Activated CD4-positive, CD25-positive, alpha-beta regulatory T cell treated with anti-CD3 and anti-CD28 coated beads, Interleukin-2, amount 50 U/mL, for 16 hours (primary cell): ENCODE measurements at regions not wholly inside any gene's neighbourhood (a gene's known extent, or its start where the extent isn't known, plus 50 kb on each side); places are given as distances from the start of the nearest gene placed in this dataset.
"Not testable (repeated sequence)": the region's sequence is repeated elsewhere in the genome, so short reads cannot be mapped to it uniquely, and the experiment has no call there.

Source experiments
- DNase-seq: peaks from one replicate; pipeline ENCODE4 v3.0.0-alpha.2; 2020; ENCODE audit warnings: low read depth, low spot score

DNA sequence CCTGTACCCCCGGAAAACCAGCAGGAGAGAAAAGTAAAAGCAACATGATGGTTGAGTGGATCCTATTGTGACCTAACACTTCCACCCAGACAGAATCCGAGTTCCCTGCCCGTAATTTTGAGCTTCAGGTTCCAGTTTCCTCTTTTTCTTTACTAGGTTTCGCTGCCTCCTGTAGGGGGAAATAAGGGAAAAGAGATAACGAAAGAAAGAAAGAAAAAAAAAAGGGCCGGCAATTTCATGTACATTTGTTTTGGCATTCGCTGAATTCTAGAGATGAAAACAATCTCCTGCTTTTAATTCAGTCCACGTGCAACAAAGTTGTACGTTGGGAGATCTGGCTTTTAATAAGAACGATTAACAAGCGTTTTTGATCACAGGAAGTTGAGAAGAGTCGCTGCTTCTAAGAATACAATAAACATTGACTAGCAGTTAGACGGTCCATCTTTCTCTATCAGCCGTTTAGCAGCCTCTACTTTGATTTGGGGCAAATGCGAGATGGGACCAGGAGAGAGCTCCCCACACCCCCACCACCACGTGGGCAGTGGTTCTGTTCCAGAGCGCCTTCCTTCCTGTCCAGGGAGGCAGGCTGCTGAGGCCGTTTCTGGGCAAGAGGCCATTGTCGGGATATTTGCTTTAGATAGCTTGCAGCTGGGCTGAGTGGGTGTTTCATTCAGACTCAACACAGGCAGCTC is 155.9 kb upstream of the RUNX1 start:
- DNase-seq: no peak

DNA sequence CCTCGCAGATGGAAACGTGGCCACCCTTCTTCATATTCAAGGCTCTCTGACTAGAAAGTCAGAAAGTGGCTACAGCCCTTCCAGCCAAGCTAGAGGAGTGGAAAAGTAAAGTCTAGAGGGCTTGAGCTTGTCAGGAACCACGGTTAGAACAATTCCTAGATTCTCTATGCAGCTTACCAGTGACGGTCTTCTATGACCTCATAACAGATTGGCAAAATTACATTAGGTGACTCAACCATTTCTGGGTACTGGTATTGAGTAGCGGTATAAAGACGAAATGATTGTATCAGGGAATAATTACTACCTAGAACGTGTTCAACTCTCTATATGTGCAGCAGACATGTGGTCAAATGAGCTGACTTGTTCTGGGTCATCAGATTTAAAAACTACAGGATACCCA is 155.0 kb upstream of the RUNX1 start:
- DNase-seq: no peak

DNA sequence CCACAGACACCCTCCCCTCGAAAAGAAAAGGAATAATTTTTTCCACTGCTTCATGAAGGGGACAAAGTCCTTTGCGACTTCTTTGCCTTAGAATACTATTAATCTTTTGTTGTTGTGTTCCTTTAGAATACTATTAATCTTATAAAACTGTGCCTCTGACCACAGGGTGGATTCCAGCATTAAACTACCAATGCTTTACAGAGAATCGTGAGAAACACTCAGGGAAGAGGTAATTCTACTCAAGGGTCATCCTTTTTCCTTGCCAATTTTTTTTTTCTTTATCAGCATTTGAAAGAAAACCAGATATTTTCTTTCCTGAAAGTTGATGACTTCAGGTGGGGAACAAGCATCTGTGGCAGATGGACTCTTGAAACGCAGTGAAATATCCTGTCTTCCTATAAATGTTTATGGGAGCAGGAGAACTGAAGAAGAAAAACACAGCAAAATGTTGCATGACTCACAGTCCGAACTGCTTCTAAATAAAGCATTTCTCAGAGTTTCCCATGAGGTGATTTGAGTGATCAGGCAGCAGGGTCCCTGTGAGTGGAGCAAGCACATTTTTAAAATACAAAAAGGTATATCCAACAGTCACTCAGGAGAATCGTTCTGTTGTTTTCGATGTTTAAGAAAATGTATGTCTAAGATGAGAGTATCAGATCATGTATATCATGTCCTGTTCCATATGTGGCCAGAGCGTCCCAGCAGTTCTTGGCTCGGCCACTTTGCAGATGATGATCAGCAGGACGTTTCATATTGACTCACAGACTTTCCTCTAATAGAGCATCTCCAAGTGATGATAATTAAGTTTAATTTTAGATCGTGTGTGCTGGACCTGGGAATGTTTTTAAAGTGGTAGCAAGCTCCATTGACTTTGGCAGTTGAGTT is 154.2 kb upstream of the RUNX1 start:
- DNase-seq: no peak

DNA sequence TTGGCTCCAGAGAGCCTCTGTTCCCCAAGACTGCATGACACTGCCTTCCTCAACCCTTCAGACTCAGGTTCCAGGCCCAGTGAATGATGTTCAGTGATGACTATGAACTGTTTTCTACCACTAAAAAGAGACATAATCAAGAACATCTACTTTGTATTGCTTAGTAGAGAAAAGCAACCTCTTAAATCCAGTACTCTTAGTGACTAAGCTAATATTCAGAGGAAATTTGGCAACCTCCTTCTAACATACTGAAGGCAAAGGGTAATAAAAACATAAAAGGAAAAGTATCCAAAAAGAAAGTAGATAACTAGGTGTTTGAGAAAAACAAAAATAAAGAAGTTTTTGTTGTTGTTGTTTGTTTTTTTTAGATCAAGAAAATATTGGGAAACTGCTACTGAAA is 153.3 kb upstream of the RUNX1 start:
- DNase-seq: no peak

DNA sequence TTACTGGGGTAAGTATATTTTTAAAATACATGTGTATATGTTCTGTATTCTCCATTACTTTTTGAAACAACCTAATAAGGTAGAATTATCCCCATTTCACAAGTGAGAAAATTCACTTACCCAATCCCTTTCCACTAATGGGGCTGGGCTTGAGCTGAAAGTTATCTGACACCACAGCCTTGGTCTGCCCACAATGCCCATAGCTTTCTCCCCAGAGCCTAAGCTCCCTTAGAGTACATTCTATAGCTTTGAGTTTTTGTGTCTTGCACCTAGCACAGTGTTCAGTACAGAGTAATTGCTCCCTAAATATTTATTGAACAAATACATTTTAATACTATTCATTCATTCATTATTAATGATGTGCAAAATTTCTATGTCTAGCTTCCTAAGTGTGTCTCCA is 152.7 kb upstream of the RUNX1 start:
- no peak for DNase-seq

DNA sequence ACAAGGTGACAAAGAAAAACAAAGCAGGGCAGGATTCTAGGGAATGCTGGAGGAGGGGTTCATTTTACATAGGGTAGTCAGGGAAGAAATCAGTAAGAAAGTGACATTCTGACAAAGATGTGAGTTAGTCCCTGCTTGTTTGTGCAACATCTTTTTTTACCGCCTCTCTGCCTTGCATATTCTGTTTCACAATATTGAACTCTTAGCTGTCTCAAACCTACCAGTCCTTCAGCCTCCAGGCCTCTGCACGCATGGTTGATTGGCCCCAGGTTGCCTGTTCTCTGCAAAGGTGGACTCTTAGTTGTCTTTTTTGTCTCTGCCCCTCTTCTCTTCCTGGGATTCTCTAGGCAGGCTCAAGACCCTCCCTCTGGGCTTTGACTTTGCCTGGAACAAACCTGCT is 152.2 kb upstream of the RUNX1 start:
- DNase-seq: no peak

DNA sequence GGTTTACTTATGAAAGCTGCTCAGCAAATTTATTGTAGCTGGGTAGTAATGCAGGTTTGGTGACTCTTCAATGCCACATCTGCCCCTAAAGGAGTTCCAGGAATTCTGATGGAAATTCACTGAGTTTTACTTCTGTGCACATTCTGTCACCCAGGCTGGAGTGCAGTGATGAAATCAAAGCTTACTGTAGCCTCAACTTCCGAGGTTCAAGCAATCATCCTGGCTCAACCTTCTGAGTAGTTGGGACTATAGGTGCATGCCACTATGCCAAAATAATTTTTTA is 150.6 kb upstream of the RUNX1 start:
- DNase-seq: no peak

DNA sequence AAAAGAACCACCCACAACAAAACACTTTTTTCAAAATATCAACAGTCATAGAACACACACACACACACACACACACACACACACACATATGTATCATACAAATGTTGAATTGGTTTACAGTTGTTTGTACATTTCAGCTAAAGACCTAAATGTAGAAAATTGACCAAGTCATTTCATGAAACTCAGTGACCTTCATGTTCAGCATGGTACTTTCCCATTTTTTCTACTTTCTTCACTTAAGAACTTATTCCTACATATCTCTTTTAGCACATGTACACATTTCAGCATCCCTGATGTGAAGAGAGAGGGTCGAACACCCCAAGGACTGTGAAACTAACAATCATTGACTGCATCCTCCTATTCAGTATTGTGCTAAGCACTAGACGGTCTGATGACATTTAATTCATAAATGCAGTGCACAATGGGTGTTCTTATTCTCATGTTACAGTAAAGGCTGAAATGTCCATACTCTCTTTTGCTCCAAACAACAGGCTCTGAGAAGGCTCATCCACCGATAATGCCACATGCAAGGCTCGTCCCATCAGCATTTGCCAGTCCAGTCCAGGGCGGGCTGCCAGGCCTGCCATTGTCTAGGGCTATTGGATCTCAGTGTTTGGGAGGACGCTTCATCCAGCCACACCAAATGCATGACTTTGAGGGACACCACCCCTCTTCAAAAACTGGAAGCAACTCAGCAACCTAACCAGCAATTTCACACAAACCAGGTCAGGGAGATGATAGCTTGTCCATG is 150.1 kb upstream of the RUNX1 start:
- no peak for DNase-seq

DNA sequence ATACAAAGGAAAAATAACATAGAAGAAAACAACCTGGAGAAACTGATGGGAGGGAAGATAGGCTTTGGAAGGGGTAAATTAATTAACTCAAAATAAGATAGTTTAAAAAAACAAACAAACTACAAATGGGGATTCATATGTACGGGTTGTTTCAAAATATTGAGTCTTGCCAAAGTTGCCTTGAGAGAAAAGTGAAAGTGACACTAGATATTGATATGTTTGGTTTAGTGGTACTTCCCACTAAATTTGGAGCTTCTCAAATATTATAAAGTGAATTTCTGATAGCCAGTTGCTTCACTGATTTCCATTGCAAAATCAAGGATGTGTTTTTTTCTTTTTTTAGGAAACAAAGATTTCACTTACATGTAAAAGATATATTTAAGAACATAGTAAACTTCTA is 149.5 kb upstream of the RUNX1 start:
- DNase-seq: no peak

DNA sequence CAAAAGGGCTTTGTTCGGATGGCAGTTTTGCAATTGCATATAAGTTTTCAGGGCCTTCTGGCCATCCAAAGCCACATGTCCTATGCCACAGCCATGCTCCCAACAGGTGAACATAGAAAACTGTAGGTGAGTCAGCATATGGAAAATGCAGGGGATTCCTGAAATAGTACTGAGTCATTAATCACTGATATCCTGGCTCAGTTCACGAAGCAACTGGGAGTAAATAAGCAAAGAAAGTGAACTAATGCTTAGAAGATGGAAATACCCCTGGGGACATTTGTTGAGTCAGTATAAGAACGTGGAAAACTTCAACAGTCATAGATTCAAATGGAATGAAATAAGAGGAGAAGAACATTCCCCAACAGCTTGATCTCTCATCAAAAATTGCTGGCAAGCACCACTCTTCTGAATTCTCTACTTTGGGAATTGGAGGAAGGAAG is 148.9 kb upstream of the RUNX1 start:
- no peak for DNase-seq

DNA sequence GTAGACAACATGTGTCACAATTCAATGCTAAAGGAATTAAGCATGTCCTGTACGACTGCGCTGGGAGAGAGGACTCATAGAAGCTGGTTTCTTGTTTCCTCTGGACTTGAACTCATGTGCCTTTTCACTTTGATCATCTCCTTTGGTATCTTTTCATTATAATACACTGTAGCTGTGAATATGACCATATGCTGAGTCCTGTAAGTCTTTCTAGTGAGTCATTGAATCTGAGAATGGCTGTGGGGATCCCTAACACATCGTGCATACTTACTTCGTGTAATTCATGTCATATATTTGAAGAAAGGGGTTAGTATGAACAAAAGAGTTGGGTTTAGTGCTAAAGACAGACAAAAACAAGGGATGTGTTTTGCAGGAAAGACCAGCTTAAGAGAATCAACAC is 148.1 kb upstream of the RUNX1 start:
- no peak for DNase-seq

DNA sequence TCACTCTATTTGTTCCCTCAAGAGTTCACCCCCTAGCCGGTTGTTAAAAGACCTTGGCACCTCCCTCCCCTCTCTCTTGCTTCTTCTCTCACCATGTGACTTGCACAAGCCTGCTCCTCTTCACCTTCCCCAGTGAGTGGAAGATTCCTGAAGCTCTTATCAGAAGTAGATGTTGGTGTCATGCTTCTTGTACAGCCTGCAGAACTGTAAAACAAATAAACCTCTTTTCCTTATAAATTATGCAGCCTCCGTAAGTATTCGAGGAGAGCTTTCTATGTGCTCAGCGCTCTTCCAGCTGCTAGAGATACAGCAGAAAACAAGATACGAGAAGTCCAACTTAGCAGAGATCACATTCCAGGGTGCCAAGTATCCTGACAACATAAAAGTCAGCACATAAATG is 147.0 kb upstream of the RUNX1 start:
- DNase-seq: no peak

DNA sequence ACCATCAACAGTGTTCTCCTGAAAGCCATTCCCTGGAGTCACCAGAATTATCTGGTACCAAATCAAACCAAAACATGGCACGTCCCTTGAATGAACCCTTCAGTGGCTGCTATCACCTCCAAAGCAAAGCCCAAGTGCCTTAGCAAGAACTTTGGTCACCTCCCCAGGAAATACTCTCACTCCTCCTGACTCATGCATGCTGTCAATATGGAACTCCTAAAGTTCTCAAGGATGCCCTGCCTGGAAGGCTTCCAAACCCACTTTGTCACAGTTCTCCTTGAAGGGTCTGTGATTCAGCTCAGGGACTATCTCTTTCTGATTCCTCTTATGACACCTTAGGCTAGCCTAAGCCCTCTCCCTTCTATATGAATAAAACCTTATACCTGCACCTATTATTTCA is 146.1 kb upstream of the RUNX1 start:
- no peak for DNase-seq

DNA sequence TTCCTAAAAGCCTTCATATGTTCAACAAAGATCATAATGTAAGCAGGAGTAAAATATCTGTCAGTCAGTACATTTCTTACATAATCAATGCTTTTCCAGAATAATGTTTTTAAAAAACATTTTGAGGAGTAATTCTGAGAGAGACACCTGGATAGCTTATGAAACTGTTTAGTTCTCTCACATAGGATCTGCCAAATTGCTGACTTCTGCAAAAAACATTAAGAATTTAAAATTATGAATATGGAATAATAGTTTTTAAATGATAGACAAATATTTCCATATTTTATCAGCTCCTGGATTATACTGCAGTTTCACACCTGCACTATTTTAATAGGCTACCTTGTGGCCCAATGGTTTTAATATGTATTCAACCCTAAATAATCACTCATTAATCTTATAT is 142.7 kb upstream of the RUNX1 start:
- no peak for DNase-seq

DNA sequence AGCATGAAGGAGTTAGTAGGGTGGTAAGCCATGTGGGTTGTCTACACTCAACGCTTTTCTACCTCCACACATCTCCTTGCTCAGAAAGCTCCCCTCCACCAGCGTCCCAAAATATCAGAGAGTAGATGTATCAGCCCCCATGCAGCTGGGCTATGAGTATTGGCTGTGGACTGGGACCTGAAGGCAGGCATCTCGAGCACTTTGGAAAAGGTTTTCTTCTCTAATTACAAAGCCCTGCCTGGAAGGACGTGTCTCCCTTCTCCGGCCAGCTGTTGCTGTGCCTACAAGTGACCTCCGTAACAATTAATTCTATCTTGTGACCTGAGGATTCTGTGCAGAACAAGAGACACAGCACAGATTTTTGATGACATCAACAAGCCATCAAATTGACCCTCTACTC is 142.0 kb upstream of the RUNX1 start:
- no peak for DNase-seq

DNA sequence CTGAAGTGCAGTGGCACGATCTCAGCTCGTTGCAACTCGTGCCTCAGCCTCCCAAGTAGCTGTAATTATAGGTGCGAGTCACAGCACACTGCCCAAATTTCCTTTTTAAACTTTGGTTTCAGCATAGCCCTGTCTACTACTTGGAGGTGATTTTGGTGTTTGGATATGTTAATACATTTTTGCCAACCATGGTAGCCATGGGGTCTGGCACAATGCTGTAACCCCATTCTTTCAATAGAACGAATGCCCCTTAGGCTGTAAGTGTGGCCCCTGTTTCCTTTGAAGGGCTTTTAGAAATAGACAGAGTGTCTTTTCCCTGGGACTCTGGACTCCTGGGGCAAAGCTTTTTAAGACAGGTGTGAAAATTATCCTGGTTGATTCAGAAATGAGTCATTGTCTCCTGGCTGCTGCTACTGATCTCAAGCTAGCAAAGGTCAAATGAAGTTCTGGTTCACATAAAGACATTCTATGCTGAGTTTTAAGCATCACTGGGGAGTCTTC is 141.1 kb upstream of the RUNX1 start:
- no peak for DNase-seq

DNA sequence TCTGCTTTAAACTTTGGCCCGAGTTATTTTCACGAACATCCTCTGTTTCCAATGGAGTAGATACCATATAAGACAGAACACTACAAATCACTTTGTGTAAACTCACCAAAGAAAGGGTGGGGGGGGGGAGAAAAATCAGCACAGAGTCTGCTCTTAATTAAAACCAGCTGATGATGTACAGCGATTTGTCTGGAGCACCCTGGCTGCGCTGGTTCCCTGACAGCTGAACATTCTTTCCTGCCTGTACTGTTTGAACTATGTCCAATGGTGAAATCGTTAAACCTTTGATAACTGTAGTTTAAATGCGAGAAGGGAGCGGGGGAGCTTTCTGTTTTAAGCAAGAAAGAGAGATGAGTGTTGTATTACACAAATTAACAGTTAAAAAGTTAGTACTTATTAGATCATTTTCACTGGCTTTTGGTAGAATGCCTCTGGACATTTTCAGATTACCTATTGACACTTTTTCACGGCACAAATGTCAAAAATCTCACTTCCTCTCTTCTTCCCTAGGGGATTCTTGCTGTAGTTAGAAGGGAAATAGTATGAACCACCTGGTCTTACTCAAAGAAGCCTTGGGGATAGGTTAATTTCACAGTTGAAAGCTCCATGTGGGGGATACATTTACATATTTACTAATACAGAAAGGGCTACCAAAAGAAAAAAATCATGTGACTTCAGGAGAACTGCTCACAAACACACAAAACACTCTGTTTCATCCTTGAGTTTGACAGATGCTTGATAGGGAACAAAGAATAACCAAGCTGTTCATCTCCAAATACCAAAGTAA is 140.2 kb upstream of the RUNX1 start:
- no peak for DNase-seq

DNA sequence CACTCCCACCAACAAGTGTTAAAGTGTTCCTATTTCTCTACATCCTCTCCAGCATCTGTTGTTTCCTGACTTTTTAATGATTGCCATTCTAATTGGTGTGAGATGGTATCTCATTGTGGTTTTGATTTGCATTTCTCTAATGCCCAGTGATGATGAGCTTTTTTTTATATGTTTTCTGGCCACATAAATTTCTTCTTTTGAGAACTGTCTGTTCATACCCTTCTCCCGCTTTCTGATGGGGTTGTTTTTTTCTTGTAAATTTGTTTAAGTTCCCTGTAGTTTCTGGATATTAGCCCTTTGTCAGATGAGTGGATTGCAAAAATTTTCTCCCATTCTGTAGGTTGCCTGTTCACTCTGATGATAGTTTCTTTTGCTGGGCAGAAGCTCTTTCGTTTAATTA is 134.3 kb upstream of the RUNX1 start:
- DNase-seq: not testable (repeated sequence)

DNA sequence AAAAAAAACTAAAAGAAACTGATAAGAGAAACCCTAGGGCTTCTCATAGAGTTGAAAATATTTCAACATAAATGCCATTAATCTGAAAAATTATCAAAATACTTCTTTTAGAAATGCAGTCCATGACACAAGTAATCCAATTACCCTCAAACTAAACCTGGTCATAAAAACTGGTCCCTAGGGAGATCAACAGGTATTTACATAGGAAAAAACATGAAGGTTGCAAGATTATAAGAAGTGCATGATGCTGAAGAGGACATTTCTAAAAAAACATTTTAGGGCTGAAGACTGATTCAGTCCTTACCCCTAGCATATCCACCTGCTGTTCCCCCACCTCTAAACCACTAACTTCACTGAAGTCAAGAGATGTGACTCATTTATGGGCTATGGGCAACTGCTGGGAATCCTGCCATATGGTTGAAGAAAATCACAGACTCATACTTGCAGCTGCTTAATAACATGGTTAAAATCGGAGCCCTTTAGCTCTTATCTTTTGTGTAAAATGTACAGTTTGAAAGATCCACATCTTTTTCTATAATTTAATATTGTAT is 131.0 kb upstream of the RUNX1 start:
- DNase-seq: no peak

DNA sequence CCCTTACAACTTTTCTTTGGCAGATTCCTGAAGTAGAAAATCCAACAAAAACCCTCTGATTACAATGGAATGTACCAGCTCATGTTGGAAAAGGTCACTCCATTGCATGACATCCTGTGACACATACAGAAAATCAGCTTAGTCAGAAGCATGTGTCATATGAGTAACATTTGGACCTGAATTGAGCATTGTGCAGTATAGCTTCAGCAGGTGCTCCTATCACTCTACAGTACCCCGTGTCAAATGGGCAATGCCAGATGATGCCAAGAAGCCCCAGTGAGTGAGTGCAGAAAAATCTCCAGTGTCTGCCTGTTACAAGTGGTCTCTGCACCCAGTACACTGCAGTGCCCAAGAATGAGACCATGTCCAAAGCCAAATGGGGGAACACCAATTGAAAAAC is 129.7 kb upstream of the RUNX1 start:
- no peak for DNase-seq

DNA sequence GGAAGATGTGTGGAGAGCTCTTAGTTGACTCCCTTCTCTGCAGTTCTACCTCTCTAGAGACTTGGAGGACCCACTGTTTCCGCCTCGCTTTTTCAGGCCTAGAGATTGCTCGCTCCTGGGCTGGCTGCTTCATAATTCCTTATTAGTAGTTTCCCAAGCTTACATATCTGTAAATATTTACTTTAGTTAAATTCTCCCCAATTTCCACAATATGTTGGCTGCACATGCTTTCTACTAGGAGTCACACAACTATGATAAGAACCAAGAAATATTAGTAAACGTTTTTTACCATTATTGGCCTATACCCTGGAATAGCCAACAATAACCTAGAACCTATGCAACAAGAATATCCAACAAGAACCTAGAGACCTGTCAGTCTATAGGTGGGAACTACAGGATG is 129.0 kb upstream of the RUNX1 start:
- DNase-seq: no peak
